NCI-H446 treated with DMSO at 0.1 percent for 48 hours (cell line): ENCODE measurements at regions not wholly inside any gene's neighbourhood (a gene's known extent, or its start where the extent isn't known, plus 50 kb on each side); places are given as distances from the start of the nearest gene placed in this dataset.

Source experiments
- DNase-seq: peaks from one replicate; lab custom pipeline; 2025; lab: John Stamatoyannopoulos, UW

DNA sequence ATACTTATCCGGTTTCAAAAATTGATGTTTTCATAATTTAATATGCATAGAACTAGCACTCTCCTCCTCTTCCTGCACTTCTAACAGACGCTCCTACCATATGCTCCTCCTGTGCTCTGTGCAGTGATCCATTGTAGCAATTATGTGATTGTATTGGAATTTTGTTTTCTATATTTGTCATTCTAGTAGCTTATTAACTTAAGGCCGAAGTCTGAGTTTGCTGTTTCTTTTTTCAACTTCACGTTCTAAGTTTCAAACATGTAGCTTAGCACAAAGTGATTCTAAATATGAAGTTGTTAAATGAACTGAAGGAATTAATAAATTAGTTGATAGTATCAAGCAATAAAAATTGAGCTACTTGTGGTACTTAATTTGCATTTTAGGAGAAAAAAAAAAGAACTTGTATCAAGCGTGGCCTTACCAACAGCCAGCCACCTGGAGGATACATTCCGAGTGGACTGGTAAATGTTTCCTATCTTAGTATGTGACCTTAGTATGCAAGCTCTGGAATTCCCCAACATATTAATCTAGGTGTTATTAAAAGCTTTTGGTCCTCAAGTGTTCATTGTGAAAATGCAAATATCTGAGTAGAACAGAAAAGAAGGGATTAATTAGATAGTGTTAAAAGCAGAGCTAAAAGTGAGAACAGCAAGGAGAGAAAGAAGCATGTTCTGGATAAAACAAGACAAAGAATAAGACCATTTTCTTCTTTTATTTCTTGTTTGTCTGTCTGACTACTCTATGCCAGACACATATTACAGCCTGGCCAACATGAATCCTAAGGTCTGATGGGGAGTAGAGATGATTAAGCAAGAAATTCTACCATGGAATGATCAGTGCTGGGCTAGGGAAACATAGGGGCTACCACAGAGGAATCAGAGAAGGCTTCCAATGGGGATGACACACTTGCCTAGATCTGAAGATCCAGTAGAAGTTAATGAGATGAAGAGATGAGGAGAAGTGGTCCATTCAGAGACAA, 290.4 kb upstream of the MON1B start:
- no peak for DNase-seq

DNA sequence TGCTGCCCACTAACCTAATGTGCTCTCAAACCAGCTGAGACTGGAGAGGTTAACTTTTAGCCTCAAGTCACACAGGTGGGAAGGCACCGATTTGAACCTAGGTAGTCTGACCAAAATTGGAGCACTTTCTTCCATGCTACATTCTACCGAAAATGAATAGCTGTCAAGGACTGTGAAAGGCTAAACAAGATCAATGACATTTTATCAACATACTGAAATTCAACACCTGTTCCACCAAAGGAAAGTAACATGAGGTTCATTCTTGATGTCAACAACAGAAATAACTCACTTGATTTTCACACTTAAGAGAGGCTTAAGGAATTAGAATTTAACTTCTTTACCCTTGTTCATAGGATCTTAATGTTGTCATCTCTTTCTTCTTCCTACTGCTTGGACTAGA, 284.4 kb upstream of the MON1B start:
- DNase-seq = no peak

DNA sequence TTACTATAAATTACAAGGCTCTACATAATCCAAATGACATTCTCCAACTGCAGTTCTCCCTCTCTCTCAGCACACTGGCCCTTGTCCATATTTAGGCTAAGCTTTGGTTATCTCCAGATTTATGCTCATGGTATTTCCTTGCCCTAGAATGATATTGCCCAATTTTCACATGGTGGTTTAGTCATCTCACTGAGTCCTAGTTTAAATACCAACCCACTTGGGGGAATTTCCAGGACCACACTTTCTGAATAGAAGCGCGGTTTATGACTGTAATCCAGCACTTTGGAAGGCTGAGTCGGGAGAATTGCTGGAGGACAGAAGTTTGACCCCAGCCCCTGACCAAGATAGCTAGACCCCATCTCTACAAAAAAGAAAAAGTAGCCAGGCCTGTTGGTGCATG, 280.1 kb upstream of the MON1B start:
- DNase-seq = no peak

DNA sequence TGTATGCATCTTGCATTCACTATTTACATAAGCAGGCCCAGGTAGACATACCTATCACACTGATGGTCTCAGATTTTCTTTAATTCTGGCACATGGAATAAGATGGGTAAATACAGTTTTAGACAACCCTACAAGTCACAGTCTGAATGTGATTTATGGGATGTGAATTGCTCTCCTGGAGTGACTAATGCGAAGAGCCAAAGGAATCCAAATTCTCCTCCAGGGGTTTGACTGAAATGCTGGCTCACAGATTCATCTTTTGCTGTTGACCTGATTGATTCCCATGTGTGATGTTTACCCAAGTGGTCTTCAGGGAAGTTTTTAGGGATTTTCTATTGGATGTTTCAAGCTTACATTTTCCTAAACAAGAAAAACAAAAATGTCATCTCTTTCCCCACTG, 277.9 kb upstream of the MON1B start:
- no peak for DNase-seq

DNA sequence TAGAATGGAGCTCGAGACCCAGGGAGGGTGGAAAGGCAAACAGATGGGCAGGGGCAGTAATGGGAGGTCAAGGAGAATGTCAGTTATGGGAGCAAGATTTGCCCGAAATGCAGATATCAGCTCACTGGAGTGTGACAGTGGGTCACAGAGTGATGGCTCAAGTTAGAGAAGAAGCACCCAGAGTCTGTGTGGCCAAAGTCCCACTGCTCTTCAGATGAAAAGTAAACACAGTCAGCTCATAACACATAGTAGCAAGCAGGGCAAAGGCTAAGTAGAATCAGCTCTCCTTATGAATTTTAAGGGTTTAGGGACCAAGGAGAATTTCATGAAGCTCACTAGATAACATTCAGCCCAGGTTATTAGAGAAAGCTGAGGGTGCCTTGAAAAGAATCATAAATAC, 264.9 kb upstream of the MON1B start:
- no peak for DNase-seq

DNA sequence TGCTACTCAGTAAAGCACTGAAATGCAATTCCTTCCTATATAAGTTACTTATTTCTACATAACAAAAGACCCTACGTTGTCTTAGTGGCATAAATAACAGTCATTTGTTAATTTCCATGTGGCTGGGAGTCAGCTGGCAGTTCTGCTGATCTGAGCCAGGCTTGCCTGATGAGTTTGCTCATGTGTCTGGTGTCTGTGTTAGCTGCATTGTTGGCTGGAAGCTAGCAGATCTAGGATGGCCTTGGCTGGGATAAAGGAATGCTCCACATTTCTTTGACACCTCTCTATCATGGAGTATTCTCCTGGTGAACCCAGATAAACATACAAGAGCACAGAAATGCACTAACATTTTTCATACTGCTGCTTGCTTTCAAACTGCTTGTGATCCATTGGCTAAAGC, 264.4 kb upstream of the MON1B start:
- no peak for DNase-seq

DNA sequence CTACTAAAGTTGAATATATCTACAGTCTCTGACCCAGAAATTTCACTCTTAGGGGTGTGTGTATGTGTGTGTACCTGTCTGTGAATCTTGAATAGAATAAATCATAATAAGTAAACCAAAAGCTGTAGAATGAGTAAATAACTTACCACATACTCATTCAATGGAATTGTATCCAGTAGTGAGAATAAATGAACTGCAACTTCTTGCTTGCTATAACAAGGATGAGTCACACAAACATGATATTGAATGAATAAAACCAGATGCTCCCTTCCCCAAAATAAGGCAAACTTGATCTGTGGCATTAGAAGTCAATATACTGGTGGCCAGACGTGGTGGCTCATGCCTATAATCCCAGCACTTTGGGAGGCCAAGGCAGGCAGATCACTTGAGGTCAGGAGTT, 259.8 kb upstream of the MON1B start:
- no peak for DNase-seq

DNA sequence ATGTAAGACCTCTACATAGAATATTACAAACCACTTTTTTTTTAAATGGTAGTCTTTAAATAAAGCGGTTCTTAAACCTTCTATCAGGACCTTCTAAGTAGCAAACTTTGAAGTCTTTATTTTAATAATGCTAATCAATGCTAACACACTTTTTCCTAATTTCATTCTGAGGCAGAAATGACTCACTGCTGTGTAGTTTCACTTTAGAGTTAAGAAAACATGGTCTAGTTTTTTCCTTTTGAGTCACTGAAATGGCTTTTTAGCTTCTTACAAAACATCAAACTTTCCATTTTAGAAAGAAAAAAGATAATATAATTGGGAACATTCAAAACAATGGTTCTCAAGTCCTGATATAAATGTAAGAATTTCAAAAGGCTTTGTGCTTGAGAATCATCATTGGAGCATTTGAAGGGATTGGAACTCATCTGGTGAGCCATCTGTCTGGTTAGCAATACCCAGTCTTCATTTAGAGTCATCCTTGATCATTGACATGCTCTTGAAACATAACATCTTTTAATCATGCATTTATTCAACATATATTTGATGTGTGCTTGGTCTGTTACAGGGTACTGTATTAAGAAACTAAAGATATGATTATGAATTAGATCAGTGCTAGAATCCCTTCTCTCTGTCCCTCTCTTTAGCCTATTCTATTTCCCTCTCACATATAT, 258.3 kb upstream of the MON1B start:
- no peak for DNase-seq

DNA sequence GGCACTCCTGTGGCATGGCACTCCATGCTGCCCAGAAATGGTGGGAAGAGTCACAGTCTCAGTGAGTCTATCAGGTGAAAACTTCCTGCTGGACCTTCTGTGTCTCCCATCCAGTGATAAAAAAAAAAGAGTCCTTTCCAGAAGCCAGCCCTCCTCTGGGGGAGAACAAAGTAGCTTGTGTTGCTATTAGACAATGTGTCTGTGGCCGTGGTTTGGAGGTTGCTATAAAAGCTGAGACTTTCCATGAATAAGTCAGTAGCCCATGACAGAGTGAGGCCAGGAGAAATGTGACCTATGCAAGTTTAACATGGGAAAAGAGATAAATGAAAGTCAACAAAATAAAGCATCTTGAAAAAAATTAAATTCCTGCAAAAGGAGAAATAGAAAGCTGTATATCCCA, 250.7 kb upstream of the MON1B start:
- no peak for DNase-seq

DNA sequence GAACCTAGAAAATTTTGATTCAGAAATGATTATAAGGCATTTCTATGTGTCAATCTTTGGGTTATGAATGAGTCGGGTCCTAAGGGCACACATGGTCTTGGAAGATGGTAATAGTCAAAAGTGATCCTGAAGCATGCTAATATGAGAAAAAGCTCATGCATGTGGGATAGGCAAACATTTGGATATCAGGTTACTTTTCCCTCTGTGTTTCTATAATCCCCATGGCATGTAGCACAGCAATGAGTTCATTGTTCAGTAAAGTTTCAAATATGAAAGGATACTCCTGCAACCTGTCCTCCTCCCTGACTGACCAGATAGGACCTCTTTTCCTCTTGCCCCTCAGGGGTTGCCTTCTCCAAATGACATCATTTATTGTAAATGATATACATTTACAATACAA, 249.9 kb upstream of the MON1B start:
- DNase-seq = no peak

DNA sequence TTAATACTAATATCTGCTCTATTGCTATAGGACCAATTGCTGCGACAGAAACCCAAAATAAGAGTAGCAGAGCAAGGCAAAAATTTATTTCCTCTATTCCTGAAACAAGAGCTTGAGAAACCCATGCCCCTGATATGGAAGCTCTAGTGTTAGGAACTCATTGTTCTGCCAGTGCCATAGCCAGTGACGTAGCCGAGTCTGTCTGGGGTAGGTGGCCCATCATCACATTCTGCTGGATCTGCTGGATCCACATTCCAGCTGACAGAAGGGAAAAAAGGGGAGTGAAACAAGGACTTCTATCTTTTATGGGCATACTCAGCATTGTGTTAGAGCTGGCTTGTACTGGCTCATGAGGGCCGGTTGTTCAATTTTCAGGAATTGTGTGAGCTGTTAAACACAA, 248.9 kb upstream of the MON1B start:
- no peak for DNase-seq

DNA sequence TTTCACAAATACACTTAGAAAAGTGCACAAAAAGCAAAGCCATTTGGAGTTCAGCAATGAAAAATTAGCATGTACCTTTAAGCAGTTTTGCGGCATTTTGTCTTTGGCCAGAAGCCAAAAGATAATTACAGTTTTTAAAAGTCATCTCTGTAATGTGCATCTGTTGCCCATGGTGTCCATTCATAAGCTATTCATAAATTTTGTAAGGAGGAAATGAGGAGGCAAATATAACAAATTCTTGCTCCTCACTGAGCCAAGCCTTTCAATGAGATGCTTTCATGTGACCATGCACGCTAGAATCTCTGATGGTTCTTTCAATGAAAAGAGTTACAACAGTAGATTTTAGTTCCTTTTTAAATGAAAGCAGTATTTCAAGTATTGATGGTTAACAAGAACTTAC, 247.1 kb upstream of the MON1B start:
- no peak for DNase-seq

DNA sequence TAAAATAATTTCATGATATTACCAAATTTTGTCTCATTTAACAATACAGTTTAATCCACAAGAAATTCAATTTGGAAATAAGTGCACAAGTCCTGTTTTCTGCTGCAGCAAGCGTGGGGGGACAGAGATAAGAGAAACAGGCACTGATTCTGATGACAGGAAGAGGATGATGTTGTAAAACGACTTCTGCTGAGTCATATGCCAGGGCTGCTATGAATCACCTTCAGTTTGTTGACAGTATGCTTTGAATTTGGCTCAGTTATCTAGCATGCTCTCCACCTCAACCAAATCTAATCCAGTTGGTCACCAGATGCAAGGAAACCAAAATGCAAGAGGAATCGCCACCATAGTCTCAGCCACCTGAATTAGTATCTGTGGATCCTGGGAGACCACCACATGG, 244.1 kb upstream of the MON1B start:
- DNase-seq = no peak

DNA sequence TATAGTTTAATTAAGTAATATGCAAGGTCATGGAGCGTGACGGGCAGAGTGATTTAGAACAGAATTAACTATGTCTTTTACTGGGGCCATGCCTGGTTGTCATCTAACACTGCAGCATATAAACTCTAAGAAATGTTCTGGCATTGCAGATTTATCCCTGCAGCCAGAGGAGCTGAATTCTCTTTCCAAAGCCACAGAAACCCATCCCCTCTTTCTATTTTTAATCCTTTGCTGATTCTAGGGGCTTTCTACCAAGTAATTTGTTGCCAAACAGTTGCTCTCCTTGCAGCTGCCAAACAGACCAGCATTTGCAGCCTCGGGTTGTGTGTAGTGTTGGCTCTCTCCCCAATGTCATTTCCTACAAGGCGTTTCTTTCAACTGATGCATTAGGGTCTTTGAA, 243.2 kb upstream of the MON1B start:
- no peak for DNase-seq

DNA sequence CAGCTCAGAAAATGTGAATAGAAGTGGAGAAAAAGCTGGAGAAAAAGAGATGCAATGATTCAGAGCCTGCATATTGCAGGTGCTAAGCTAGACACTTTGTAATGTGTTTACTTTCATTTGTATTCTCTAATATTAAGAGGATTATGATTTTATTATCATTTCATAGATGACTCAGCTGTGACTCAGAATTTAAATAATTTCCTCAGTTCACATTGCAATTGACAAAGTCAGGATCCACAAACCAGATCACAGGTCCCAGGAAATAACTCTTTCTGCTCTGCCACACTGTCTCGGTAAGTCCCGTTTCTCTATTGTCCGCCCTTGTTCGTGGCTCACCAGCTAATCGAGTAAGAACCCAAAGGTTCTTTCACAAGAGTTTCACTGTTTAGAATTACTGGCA, 235.4 kb upstream of the MON1B start:
- no peak for DNase-seq

DNA sequence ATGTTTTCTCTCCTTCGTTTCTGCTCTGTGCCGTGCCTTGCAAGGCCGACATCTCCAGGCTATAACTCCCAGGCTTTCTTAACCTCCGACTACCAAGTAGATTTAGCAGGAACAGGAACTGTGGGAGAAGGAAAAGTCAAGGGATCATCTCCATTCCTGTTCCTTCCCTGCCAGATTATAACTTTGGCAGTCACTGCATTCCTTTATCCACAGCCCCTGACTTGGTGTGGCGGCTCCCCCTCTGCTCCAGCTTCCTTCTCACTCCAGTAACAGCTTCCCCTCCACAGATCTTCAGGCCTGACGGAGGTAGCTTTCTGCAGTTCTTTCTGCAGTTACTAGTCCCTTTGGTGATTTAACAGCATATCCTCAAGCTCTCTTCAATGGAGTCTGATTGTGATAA, 234.6 kb upstream of the MON1B start:
- DNase-seq = no peak

DNA sequence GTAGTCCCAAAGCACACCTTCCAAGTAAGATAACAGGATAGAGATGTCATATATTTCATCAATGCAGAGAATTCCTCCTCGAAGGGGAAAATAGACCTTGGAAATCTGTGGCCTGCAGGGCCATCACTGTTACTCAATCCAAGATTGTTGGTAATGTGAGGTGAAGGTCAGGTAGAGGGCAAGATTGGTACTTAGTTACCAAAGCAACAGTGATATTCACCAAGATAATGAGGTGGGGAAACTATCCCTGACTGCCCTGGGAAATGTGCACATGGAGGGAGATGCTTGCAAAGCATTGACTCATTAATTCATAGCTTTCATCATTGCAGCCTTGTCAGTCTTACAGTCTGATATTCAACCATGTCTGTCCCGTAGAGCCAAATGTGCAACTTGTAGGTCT, 234.1 kb upstream of the MON1B start:
- no peak for DNase-seq

DNA sequence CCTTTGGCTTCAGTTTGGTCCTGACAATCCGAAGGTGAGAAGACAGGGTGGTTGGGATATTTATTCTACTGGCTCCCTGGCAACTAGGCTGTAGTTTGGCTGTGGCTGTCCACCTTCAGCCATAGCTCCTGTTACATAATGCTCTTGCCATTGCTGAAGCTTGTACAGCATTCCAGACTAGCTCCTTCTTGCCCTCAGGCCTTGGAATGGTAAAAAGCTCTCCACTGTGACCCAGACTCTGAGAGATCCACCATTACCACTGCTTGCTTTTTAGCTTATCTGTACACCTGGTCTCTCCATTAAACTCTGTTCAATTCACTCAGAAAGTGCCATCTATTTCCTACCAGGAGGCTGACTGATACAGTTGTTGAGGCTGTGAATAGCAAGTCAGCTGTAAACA, 231.8 kb upstream of the MON1B start:
- no peak for DNase-seq

DNA sequence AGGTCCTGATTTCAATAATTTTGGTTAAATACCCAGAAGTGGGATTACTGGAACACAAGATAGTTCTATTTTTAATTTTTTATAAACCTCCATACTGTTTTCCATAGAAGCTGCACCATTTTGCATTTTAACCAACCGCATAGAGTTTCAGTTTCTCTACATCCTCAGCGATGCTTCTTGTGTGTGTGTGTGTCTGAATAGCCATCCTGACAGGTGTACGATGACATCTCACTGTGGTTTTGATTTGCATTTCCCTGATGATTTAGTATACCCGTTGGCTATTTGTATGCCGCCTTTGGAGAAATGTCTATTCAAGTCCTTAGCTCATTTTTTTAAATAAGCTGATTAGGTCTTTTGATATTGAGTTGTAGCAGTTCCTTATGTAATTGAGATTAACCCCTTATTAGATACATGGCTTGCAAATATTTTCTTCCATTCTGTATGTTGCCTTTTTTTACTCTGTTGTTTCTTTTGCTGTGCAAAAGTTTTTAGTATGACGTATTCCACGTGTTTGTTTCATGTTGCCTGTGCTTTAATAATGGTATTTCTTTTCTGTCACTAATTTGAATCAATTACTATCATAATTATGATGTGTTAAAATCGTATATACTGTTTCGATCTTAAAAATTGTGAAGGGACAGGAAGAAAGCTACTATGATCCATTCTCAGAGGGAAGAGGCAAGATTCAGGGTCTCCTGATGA, 227.2 kb upstream of the MON1B start:
- DNase-seq = no peak

DNA sequence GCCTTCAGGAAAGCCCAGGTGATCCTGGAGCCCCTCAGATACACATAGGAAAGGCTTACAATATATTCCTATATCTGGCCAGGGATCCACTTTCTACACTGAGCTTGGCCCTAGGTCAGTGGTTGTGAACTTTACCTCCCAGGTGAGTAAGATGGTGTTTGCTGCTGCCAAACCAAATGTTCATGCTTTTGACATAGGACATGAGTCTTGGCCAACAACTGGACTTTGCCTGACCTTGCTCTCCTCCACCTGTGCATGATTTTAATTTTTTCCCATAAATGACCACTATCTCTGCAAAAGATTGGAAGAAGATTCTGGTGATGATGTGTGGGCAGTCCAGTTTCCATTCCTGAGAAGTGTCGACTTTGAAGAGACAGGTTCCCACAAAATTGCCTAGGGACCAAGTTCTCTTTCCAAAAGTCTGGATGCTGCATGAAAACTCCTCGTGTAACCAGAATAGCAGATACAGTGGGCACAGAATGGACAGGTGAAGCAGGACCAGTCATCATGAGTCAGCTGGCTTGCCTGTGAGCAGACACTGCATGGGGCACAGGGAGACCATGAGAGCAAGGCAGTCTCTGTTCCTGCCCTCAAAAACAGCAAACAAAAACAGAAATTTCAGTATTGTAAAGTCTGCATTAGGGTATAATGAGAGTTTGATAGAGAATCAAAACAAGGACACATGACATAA, 226.4 kb upstream of the MON1B start:
- no peak for DNase-seq

DNA sequence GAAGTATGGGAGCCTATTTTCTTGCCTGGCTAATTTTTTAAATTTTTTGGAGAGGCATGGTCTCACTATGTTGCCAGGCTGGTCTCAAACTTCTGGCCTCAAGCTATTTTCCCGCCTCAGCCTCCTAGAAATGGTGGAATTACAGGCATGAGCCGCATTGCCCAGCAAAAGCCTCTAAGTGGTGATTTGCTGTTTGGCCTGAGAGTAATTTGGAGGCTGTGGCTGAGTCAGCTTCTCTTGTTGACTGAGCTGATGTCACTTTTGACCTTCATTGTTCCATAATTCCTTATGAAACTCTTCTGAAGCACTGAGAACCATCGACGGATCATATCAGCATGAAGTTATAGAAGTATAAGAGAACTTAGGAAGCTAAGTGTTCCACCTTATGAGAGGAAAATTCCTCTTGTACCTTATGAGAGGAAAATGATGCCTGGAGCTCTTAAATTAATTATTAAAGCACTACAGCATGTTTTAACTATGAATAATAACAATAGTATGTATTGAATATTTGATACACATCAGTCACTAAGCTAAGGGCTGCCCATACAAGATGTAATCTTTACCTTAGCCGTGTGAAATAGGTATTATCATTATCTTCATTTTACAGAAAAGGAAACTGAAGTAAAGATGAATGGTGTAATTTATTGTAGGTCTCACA, 220.8 kb upstream of the MON1B start:
- DNase-seq = no peak

DNA sequence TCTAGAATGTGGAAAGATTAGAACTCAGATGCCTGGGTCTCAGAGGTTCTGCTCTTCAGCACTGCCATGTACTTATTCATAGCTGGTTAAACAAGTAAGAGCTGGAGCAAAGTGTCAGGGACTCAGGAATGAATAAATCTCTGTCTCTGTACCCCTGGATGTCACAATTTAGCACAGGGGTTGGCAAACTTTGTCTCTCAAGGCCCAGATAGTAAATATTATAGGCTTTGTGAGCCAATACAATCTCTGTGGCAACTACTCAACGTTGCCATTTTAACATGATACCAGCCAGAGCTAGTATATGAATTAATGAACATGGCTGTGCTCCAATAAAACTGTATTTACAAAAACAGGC, 220.3 kb upstream of the MON1B start:
- DNase-seq = no peak
